GM23338 (cell line): ENCODE measurements at regions not wholly inside any gene's neighbourhood (a gene's known extent, or its start where the extent isn't known, plus 50 kb on each side); places are given as distances from the start of the nearest gene placed in this dataset.
"Not testable (repeated sequence)": the region's sequence is repeated elsewhere in the genome, so short reads cannot be mapped to it uniquely, and the experiment has no call there.

ENCODE experiments used
- ATAC-seq: fragments of 200-7000 bp; cut with Tn5 transposase; 3 replicates; pipeline ENCODE4 v1.9.1; 2020
- DNase-seq: peaks from one replicate; pipeline ENCODE4 v3.0.0-alpha.2; 2015; ENCODE audit warnings: low spot score
- H2AFZ ChIP-seq: fragments of 200-600 bp; sonication (generic); 2 replicates; pipeline ENCODE4 v1.8.0; 2016; ENCODE audit warnings: antibody characterized with exemption, mild to moderate bottlenecking, moderate library complexity
- H3F3A ChIP-seq: fragments of 200-600 bp; sonication (generic); replicated peaks from 2 replicates; pipeline ENCODE4 v1.8.0; 2017; ENCODE audit warnings: antibody characterized with exemption, mixed run types, low read depth
- H3K27ac ChIP-seq: fragments of 200-600 bp; sonication (generic); 2 replicates; pipeline ENCODE4 v1.6.1; 2016; ENCODE audit warnings: low read depth
- H3K27me3 ChIP-seq: fragments of 200-600 bp; sonication (generic); 2 replicates; pipeline ENCODE4 v1.8.0; 2016; ENCODE audit warnings: mild to moderate bottlenecking, mixed run types, moderate library complexity; ENCODE audit not compliant: insufficient read depth
- H3K36me3 ChIP-seq: fragments of 200-600 bp; sonication (generic); 2 replicates; pipeline ENCODE4 v1.8.0; 2016; ENCODE audit warnings: mild to moderate bottlenecking; ENCODE audit not compliant: insufficient read depth
- H3K4me1 ChIP-seq: fragments of 200-600 bp; sonication (generic); 2 replicates; pipeline ENCODE4 v1.8.0; 2016; ENCODE audit warnings: mild to moderate bottlenecking, moderate library complexity; ENCODE audit not compliant: insufficient read depth
- H3K4me2 ChIP-seq: fragments of 200-600 bp; sonication (generic); 2 replicates; pipeline ENCODE4 v1.7.1; 2017; ENCODE audit warnings: mixed run types
- H3K4me3 ChIP-seq: fragments of 200-600 bp; sonication (generic); 2 replicates; pipeline ENCODE4 v1.6.1; 2016; ENCODE audit warnings: mixed run types
- H3K79me2 ChIP-seq: fragments of 200-600 bp; sonication (generic); replicated peaks from 2 replicates; pipeline ENCODE4 v1.8.0; 2017; ENCODE audit warnings: mild to moderate bottlenecking; ENCODE audit not compliant: insufficient read depth
- H3K9me2 ChIP-seq: fragments of 200-600 bp; sonication (generic); 2 replicates; pipeline ENCODE4 v1.8.0; 2017; ENCODE audit not compliant: insufficient read depth
- H4K20me1 ChIP-seq: fragments of 200-600 bp; sonication (generic); replicated peaks from 2 replicates; pipeline ENCODE4 v1.8.0; 2017; ENCODE audit warnings: mild to moderate bottlenecking; ENCODE audit not compliant: insufficient read depth
- H3K27ac Mint-ChIP-seq: 2 replicates; pipeline ENCODE4 v1.8.0; 2020; ENCODE audit warnings: inconsistent platforms, mild to moderate bottlenecking, moderate library complexity, mixed read lengths
- H3K27me3 Mint-ChIP-seq: 3 replicates; pipeline ENCODE4 v1.8.0; 2022; ENCODE audit warnings: low read depth, mild to moderate bottlenecking, moderate library complexity, mixed read lengths, inconsistent platforms; ENCODE audit not compliant: insufficient read depth, poor library complexity
- H3K36me3 Mint-ChIP-seq: 3 replicates; pipeline ENCODE4 v1.8.0; 2021; ENCODE audit warnings: low read depth, mild to moderate bottlenecking, inconsistent platforms, moderate library complexity, mixed read lengths
- H3K4me1 Mint-ChIP-seq: 3 replicates; pipeline ENCODE4 v1.8.0; 2020; ENCODE audit warnings: mild to moderate bottlenecking, inconsistent platforms, mixed read lengths
- H3K4me3 Mint-ChIP-seq: 3 replicates; pipeline ENCODE4 v1.8.0; 2021; ENCODE audit warnings: moderate library complexity, mild to moderate bottlenecking, inconsistent platforms, mixed read lengths
- H3K9me3 Mint-ChIP-seq: 3 replicates; pipeline ENCODE4 v1.8.0; 2020; ENCODE audit warnings: moderate library complexity, mild to moderate bottlenecking, inconsistent platforms, mixed read lengths
- CTCF ChIP-seq, 2 experiments: fragments of 200-600 bp in 1 of 2; sonication (generic) in 1 of 2; conservative IDR thresholded peaks; 2 replicates each; pipeline versions ENCODE4 v1.5.1 to v1.6.1; 2016 to 2017; ENCODE audit warnings: antibody characterized with exemption in 2 of 2, low read depth in 2 of 2, mild to moderate bottlenecking in 2 of 2, moderate library complexity in 1 of 2
- EZH2 ChIP-seq: fragments of 200-600 bp; sonication (generic); IDR thresholded peaks from one replicate; pipeline ENCODE4 v1.8.0; 2017; ENCODE audit warnings: antibody characterized with exemption, mild to moderate bottlenecking, low read depth; ENCODE audit not compliant: unreplicated experiment
- JUNB ChIP-seq: IDR thresholded peaks from one replicate; pipeline ENCODE4 v1.6.1; 2016; ENCODE audit warnings: antibody characterized with exemption; ENCODE audit not compliant: unreplicated experiment
- REST ChIP-seq: IDR thresholded peaks from one replicate; pipeline ENCODE4 v1.6.1; 2018; ENCODE audit warnings: antibody characterized with exemption; ENCODE audit not compliant: unreplicated experiment
- STAT1 ChIP-seq: IDR thresholded peaks from one replicate; pipeline ENCODE4 v1.6.1; 2016; ENCODE audit warnings: antibody characterized with exemption; ENCODE audit not compliant: unreplicated experiment
- ZNF114 ChIP-seq: fragments of 250-450 bp; sonication (Bioruptor Pico); IDR thresholded peaks from 2 replicates; pipeline ENCODE4 v1.5.0; 2020; ENCODE audit warnings: mild to moderate bottlenecking, moderate library complexity
- ZNF331 ChIP-seq: fragments of 250-450 bp; sonication (Bioruptor Pico); IDR thresholded peaks from 2 replicates; pipeline ENCODE4 v1.5.0; 2020; ENCODE audit warnings: low read depth, mild to moderate bottlenecking, moderate library complexity
- TF ChIP-seq, protein P1 (sequence below): IDR thresholded peaks from 2 replicates; pipeline ENCODE4 v1.6.1; 2016; ENCODE audit warnings: antibody characterized with exemption

- TF ChIP-seq STAT1, result no peak
- no peak for TF ChIP-seq ZNF114
- TF ChIP-seq, protein P1, sequence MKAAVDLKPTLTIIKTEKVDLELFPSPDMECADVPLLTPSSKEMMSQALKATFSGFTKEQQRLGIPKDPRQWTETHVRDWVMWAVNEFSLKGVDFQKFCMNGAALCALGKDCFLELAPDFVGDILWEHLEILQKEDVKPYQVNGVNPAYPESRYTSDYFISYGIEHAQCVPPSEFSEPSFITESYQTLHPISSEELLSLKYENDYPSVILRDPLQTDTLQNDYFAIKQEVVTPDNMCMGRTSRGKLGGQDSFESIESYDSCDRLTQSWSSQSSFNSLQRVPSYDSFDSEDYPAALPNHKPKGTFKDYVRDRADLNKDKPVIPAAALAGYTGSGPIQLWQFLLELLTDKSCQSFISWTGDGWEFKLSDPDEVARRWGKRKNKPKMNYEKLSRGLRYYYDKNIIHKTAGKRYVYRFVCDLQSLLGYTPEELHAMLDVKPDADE, result no peak
Measured at GRCh38 chr10:36416513-36416912, 708.9 kb upstream of the ANKRD30A start (continued).

DNA sequence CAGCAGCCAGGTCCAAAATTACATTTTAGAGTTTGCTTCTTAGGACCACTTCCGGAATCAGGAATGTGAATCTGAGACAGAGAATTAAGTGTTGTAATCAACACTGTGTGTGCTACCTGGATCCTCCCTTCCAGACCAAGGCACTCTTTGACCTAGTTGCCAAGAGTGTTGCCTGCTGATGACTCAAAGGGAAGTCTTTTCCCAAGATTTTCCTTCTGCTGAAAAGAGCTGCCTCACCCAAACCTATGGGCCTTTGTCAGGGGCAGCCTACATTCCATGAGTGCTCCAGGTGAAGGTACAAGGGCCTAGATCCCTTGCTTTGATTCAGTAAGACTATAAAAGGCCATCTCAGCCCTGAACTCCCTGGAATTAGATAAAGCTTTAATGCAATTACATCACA lies 712.5 kb upstream of the ANKRD30A start:
- no peaks in the 10 kb centered on the region for H3K4me1 Mint-ChIP-seq
- Histone ChIP-seq H3K27me3 (no peaks in the 10 kb centered on the region), H3K4me2 (no peak overlapping the region), H3K4me1 (no peaks in the 10 kb centered on the region), H3F3A (no peaks in the 10 kb centered on the region), H4K20me1 (no peaks in the 10 kb centered on the region), H3K27ac (no peak overlapping the region), H3K79me2 (no peaks in the 10 kb centered on the region), H3K9me2 (0 out of 2 replicates have a peak, but pooled peaks cover 13% of the 10 kb centered on the region), H3K36me3 (no peaks in the 10 kb centered on the region), H3K4me3 (no peak overlapping the region), H2AFZ (peak overlapping the region; percentile 43; the same call in 1 of the 2 replicates)
- no peak for TF ChIP-seq ZNF114
- no peaks in the 10 kb centered on the region for H3K27me3 Mint-ChIP-seq
- no peaks in the 10 kb centered on the region for H3K36me3 Mint-ChIP-seq
- peaks cover 17% of the 10 kb centered on the region; the same call in 2 of the 3 replicates for H3K9me3 Mint-ChIP-seq
- no peak overlapping the region for H3K4me3 Mint-ChIP-seq
- DNase-seq (no peak), ATAC-seq (no peak)
- no peak overlapping the region for H3K27ac Mint-ChIP-seq

DNA sequence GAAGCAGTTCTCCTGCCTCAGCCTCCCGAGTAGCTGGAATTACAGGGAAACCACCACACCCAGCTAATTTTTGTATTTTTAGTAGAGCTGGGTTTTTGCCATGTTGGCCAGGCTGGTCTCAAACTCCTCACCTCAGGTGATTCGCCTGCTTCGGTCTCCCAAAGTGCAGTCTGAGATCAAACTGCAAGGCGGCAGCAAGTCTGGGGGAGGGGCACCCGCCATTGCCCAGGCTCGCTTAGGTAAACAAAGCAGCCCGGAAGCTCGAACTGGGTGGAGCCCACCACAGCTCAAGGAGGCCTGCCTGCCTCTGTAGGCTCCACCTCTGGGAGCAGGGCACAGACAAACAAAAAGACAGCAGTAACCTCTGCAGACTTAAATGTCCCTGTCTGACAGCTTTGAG lies 725.2 kb upstream of the ANKRD30A start:
- DNase-seq, H3K4me2 ChIP-seq, H3K27me3 Mint-ChIP-seq, H3K79me2 ChIP-seq, H3K36me3 ChIP-seq, H3K4me3 Mint-ChIP-seq, H2AFZ ChIP-seq, H3K27ac Mint-ChIP-seq, H3K4me3 ChIP-seq, H3K4me1 ChIP-seq, H3K27me3 ChIP-seq, H3K36me3 Mint-ChIP-seq, H3F3A ChIP-seq, H3K27ac ChIP-seq, H4K20me1 ChIP-seq, ATAC-seq, H3K9me2 ChIP-seq, H3K4me1 Mint-ChIP-seq: not testable (repeated sequence)
- H3K9me3 Mint-ChIP-seq, result peaks cover 23% of the 10 kb centered on the region; the same call in 2 of the 3 replicates

DNA sequence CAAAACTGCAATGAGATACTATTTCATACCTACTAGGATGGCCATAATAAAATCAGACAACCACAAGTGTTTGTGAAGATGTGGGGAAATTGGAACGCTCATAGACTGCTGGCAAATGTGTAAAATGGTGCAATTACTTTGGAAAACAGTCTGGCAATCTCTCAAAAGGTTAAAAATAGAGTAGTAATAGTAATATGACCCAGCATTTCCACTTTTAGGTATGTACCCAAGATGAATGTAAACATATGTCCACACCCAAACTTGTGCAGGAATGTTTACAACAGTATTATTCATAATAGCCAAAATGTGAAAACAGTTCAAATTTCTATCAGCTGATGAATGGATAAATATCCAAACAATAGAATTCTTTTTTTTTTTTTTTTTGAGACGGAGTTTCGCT lies 731.6 kb upstream of the ANKRD30A start:
- no peak for ATAC-seq
- H3F3A ChIP-seq, result no peaks in the 10 kb centered on the region
- no peak overlapping the region for H3K4me3 ChIP-seq
- Mint-ChIP-seq H3K9me3 (no peaks in the 10 kb centered on the region; the same call in 2 of the 3 replicates), H3K4me3 (no peak overlapping the region), H3K36me3 (no peaks in the 10 kb centered on the region), H3K4me1 (no peaks in the 10 kb centered on the region), H3K27ac (no peak overlapping the region), H3K27me3 (peaks cover 2% of the 10 kb centered on the region)
- H3K27me3 ChIP-seq, result no peaks in the 10 kb centered on the region
- no peaks in the 10 kb centered on the region for H3K36me3 ChIP-seq
- no peaks in the 10 kb centered on the region for H3K4me1 ChIP-seq
- no peaks in the 10 kb centered on the region for H3K79me2 ChIP-seq
- no peaks in the 10 kb centered on the region for H4K20me1 ChIP-seq
- no peaks in the 10 kb centered on the region for H3K9me2 ChIP-seq
- H2AFZ ChIP-seq, result no peak overlapping the region
- no peak for DNase-seq
- no peak overlapping the region for H3K27ac ChIP-seq
- TF ChIP-seq, protein P1, result no peak
- TF ChIP-seq JUNB, result no peak
- TF ChIP-seq ZNF114, result no peak
- TF ChIP-seq ZNF331, result no peak
- TF ChIP-seq STAT1, result no peak
- TF ChIP-seq EZH2, result no peak
- TF ChIP-seq CTCF (conservative IDR thresholded peaks at IDR 0.05; ENCODE audit: low read depth in 2 of 2), result no peak
- no peak for TF ChIP-seq REST
- H3K4me2 ChIP-seq, result no peak overlapping the region
